ENCODE measurements at regions not wholly inside any gene's neighbourhood (a gene's known extent, or its start where the extent isn't known, plus 50 kb on each side); places are given as distances from the start of the nearest gene placed in this dataset.

- TF ChIP-seq, protein P1, sequence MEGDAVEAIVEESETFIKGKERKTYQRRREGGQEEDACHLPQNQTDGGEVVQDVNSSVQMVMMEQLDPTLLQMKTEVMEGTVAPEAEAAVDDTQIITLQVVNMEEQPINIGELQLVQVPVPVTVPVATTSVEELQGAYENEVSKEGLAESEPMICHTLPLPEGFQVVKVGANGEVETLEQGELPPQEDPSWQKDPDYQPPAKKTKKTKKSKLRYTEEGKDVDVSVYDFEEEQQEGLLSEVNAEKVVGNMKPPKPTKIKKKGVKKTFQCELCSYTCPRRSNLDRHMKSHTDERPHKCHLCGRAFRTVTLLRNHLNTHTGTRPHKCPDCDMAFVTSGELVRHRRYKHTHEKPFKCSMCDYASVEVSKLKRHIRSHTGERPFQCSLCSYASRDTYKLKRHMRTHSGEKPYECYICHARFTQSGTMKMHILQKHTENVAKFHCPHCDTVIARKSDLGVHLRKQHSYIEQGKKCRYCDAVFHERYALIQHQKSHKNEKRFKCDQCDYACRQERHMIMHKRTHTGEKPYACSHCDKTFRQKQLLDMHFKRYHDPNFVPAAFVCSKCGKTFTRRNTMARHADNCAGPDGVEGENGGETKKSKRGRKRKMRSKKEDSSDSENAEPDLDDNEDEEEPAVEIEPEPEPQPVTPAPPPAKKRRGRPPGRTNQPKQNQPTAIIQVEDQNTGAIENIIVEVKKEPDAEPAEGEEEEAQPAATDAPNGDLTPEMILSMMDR (IDR thresholded peaks at IDR 0.05): no peak
- no peak for TF ChIP-seq PRDM15 (CRISPR knock-in tag; IDR thresholded peaks at IDR 0.05)
- no peak for TF ChIP-seq ZBTB43 (CRISPR knock-in tag; IDR thresholded peaks at IDR 0.05)
- TF ChIP-seq FOXP1 (CRISPR knock-in tag; IDR thresholded peaks at IDR 0.05; ENCODE audit: borderline replicate concordance): no peak
- TF ChIP-seq ZNF263 (CRISPR knock-in tag; IDR thresholded peaks at IDR 0.05; ENCODE audit: low read depth): no peak
- no peak for TF ChIP-seq MAX (CRISPR knock-in tag; IDR thresholded peaks at IDR 0.05)
- TF ChIP-seq TCF7 (CRISPR knock-in tag; IDR thresholded peaks at IDR 0.05; ENCODE audit: low read depth): no peak
- TF ChIP-seq ZNF281 (CRISPR knock-in tag; IDR thresholded peaks at IDR 0.05): no peak
- TF ChIP-seq CREB1 (CRISPR knock-in tag; IDR thresholded peaks at IDR 0.05): no peak
- TF ChIP-seq TEAD4 (CRISPR knock-in tag; IDR thresholded peaks at IDR 0.05): no peak
- no peak for TF ChIP-seq USF2 (CRISPR knock-in tag; IDR thresholded peaks at IDR 0.05)
Measured at GRCh38 chr13:30851697-30852096, 54.4 kb upstream of the MEDAG start.

All from WTC11 (cell line).